Anterior cingulate cortex (tissue), 58 donors: ENCODE measurements at regions not wholly inside any gene's neighbourhood (a gene's known extent, or its start where the extent isn't known, plus 50 kb on each side); places are given as distances from the start of the nearest gene placed in this dataset.
"Not testable (repeated sequence)": the region's sequence is repeated elsewhere in the genome, so short reads cannot be mapped to it uniquely, and the experiment has no call there.

ENCODE experiments used
- DNase-seq, 58 donors: peaks; one replicate each; lab custom pipeline; 2025; lab: John Stamatoyannopoulos, UW

GRCh38 chr2:39487398-39488250 is 50.5 kb upstream of the MAP4K3 start:
- DNase-seq: no peak

DNA sequence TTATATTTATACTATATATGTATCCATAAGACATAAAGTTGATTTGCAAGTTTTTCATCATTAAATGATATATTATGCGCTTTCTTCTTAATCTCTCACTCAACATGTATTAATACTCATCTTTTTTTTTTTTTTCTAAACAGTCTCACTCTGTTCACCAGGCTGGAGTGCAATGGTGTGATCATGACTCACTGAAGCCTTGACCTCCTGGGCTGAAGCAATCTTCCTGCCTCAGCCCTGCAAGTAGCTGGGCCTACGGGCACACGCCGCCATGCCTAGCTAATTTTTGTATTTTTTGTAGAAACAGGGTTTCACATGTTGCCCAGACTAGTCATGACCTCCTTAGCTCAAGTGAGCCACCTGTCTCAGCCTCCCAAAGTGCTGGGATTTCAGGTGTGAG is 51.4 kb upstream of the MAP4K3 start:
- DNase-seq: no peak

DNA sequence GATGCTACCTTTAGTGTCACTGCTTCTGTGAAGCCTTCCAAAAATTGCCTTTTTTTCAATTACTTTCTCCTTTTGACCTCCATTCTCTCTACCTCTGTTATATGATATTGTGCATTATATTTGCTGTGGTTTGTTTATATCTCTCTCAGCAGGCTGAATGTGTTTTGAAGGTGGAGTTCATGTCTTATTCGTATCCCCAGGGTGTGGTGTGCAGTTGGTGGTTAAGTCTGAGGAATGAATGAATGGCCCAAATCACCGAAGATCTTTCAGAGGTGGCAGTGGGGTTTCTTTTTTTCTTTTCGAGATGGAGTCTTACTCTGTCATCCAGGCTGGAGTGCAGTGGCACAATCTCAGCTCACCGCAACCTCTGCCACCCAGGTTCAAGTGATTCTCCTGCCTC is 53.5 kb upstream of the MAP4K3 start:
- DNase-seq: no peak

- DNase-seq: no peak
Observed at GRCh38 chr2:39491653-39492052, 54.6 kb upstream of the MAP4K3 start.

GRCh38 chr2:39492095-39492590 is 55.1 kb upstream of the MAP4K3 start:
- DNase-seq: no peak

DNA sequence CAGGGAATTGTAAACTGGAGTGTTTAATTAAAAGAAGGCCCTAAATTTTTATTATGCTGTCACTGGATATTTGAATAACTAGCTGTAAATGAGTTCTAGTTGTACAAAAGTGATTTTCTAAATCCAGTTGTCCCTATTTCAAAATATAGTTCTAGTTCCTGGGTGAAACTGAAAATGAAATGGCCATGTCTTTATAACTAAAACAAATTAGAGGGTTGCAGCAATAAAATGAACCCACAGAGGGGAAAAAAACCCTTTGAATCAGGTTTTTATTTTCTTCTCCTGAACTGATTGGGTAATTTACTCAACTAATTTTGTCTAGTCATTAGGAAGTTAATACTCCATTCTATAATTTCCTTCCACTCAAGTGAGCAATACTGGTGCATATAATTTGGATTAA is 55.6 kb upstream of the MAP4K3 start:
- DNase-seq: no peak

- peak in 18 of 58 donors; percentile 4 to 56 (median 22) for DNase-seq
Observed at GRCh38 chr2:39494784-39495251, 57.7 kb upstream of the MAP4K3 start.

- no peak for DNase-seq
Observed at GRCh38 chr2:39497082-39497801, 60.2 kb upstream of the MAP4K3 start.

GRCh38 chr2:39498176-39498575 is 61.1 kb upstream of the MAP4K3 start:
- not testable (repeated sequence) for DNase-seq

DNA sequence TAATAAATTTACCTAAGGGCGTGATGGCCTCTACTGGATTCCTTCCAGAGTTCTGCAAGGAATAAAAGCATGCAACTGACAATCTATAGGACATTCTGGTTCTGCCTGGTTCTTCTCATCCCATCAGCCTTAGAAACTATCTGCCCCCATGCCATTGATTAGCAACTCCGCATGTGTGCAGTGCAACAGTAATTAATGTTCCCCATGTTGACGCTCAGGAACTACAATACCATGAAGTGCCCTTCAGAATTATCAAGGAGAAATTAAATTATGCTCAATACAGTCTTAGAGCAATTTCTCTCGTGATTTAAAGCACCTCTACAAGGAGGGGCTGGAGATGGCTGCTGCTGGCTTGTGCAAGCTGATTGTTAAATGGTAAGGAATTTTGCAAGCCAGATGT is 61.7 kb upstream of the MAP4K3 start:
- no peak for DNase-seq

GRCh38 chr2:39499336-39499735 is 62.3 kb upstream of the MAP4K3 start:
- DNase-seq: no peak

GRCh38 chr2:39501412-39501811 is 64.3 kb upstream of the MAP4K3 start:
- DNase-seq: no peak

DNA sequence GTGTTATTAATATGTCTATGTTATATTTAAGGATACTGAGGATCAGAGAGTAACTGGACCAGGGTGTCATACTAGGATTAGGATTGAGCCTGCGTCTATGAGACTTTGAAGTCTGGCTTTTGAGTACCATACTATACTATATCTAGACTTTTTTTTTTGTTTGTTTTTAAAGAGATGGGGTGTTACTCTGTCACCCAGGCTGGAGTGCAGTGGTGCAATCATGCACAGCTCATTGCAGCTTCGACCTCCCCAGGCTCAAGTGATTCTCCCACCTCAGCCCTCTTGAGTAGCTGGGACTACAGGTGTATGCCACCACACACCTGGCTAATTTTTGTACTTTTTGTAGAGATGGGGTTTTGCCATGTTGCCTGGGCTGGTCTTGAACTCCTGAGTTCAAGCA is 66.2 kb upstream of the MAP4K3 start:
- DNase-seq: no peak

- DNase-seq: no peak
Observed at GRCh38 chr2:39504790-39505335, 67.8 kb upstream of the MAP4K3 start.

DNA sequence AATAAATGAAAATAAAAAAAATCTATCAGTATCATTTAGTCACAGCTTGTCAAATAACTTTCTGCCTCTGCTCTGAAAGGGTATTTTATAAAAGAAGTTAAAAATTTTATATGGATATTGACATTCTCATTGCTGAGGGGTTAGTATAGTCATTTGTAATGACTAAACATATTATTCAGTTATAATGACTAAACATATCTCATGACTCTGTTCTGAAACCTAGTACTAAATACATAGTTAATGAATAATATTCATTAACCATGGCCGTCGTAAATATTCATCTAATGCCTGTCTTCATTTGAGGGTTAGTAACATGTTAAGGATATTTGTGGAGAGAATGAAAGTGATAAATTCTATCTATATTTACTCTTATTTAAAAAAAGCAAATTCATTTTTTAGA is 69.1 kb upstream of the MAP4K3 start:
- no peak for DNase-seq

DNA sequence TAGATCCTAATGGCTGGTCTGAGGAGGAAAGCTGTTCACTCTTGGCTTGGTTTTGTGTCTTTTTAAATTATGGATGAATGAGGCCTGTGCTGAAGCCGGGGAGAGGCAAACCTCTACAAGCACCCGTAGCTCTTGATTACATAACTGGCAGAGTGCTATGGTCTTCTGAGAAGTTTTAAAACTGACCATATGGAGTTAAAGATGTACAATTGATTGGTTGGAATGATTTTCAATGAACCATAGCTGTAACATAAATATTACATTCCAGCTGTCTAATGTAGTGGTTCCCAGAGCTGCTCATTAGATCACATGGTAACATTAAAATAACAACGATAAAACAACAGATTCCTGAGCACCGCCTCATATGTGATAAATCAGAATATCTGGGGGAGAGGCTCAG is 71.1 kb upstream of the MAP4K3 start:
- DNase-seq: no peak

GRCh38 chr2:39510140-39510539 is 73.1 kb upstream of the MAP4K3 start:
- DNase-seq: no peak

DNA sequence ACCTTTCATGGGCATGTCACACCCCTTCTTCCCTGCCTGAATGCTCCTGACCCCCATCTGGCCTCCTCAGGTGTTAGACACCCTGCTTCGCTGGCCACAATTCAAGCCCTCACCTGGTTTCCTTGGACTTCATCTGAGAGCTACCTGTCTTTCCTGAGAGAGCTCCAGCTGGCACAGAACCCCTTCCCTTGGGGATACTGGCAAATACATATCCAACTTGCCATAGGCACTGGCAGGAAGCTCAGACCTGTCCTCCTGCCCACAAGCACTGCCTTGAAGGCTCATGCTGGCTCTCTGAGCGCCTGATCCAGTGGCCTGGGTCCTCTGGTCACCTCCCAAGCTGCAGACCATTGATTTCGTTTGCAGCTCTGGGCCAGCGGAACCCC is 74.1 kb upstream of the MAP4K3 start:
- DNase-seq: no peak

DNA sequence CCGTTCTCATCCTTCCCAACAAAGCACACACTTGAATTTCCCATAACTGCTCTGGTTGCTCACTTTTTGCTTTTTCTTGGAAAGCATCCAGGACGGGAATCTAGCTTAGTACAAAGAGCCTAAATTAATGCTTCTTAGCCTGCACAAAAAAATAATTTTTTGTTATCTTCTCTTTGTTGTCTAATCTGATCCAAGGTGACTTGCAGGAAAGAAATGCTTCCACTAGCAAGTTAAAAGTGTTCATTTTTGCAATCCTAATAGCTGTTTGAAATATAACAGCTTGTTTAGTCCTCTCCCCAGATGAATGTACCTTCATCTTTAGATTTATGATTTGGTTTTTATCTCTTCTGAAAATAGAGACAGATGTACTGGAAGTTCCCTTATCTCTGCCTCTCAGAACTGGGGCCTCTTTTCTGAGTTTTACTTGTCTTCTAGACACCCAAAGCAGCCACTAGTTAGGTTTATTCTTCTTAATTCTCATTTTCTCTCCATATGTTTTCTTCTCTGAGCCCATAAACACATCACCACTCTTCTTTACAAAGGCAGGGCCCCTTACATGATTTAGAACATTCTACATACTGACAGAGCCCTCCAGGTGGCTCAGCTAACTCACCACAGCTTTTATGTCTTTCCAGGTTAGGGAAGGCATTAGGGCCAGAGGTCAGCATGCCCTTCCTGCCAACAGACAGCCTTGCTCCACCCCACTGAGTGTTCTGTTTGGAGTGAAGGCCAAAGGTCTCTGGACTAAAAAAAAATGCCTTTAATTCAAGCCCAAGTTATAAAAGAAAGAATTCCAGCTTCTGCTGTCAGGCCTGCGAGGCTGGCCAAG is 74.7 kb upstream of the MAP4K3 start:
- no peak for DNase-seq

DNA sequence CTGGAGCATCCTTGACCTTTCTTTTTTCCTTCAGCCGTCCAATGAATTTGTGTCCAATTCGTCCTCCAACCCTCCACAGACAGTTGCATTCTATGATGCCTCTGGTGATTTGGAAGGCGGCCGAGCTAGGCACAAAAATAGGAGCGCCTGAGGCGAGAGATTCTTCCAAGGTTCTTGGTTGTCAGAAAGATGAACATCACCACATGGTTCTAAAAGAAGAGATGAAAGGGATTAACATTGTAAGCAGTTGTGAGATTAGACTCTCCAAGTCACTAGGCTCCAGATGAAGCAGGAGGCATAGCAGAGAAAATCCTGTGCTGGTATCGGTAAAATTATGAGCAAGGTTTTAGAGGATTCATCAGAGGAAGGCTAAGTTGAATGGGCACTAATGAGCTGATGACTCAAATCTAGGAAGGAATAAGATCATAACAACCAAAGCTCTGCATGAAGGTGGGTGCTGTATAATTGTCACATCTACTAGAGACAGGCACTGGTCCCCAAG is 75.4 kb upstream of the MAP4K3 start:
- DNase-seq: peak in 12 of 58 donors; percentile 5 to 35 (median 23)
